HepG2 (cell line): ENCODE measurements at regions not wholly inside any gene's neighbourhood (a gene's known extent, or its start where the extent isn't known, plus 50 kb on each side); places are given as distances from the start of the nearest gene placed in this dataset.

ENCODE experiments used
- ATAC-seq: fragments of 200-7000 bp; cut with Tn5 transposase; 3 replicates; pipeline ENCODE4 v1.9.1; 2020; ENCODE audit warnings: mild to moderate bottlenecking, moderate library complexity
- BruUV-seq: library from RNA; stranded (reverse); fragments of 400-500 nt; replicated peaks from 2 replicates; lab custom pipeline; 2021; lab: Mats Ljungman, UMichigan
- CTCF ChIA-PET: fragments of 300-600 bp; formaldehyde crosslinking; extraction: SDS; loops from one replicate; lab custom pipeline; 2021; ENCODE audit warnings: low total read pairs, inconsistent platforms, low intra/inter-chr PET ratio; lab: Yijun Ruan, JAX
- POLR2A ChIA-PET: fragments of 350-600 bp; sonication (Branson Sonifier 250); formaldehyde crosslinking; loops from one replicate; lab custom pipeline; 2020; ENCODE audit warnings: antibody characterized with exemption, inconsistent platforms; lab: Yijun Ruan, JAX
- DNase-seq: peaks from one replicate; pipeline ENCODE4 v3.0.0-alpha.2; 2015; ENCODE audit warnings: low spot score
- FAIRE-seq: peaks from 3 replicates; lab custom pipeline; 2011; peaks lifted over from hg19 to GRCh38; lab: Jason Lieb, UNC
- H2AFZ ChIP-seq: one replicate; pipeline ENCODE4 v1.6.1; 2011; ENCODE audit warnings: low read length, inconsistent platforms
- H3K27ac ChIP-seq: fragments of 300-600 bp; 3 replicates; pipeline ENCODE4 v1.8.0; 2011; ENCODE audit warnings: mixed run types, mild to moderate bottlenecking, mixed read lengths, low read length, inconsistent platforms; ENCODE audit not compliant: insufficient read depth; ENCODE audit errors: extremely low read length
- H3K27me3 ChIP-seq, 2 experiments: fragments of 200-600 bp in 1 of 2; 2 replicates in 1 of 2; 3 replicates in 1 of 2; pipeline versions ENCODE4 v1.6.0 to v1.8.0; 2011; ENCODE audit warnings: low read length in 2 of 2, mild to moderate bottlenecking in 2 of 2, moderate library complexity in 2 of 2, inconsistent platforms in 1 of 2; ENCODE audit not compliant: insufficient read depth in 2 of 2, control insufficient read depth in 1 of 2
- H3K36me3 ChIP-seq, 2 experiments: fragments of 200-600 bp in 1 of 2; replicated peaks in 1 of 2; 2 replicates in 1 of 2; 3 replicates in 1 of 2; pipeline versions ENCODE4 v1.5.1 to v1.8.0; 2011; ENCODE audit warnings: low read length in 2 of 2, inconsistent platforms in 1 of 2; ENCODE audit not compliant: insufficient read depth in 2 of 2, control insufficient read depth in 1 of 2
- H3K4me1 ChIP-seq: 2 replicates; pipeline ENCODE4 v1.5.1; 2012; ENCODE audit warnings: low read length, inconsistent platforms; ENCODE audit not compliant: insufficient read depth
- H3K4me2 ChIP-seq: 2 replicates; pipeline ENCODE4 v1.6.0; 2011; ENCODE audit warnings: low read depth, low read length, inconsistent platforms
- H3K4me3 ChIP-seq, 3 experiments: fragments of 200-600 bp in 1 of 3; sonication (generic), shearing (Covaris generic) in 1 of 3; replicated peaks in 1 of 3; 2 replicates each; pipeline ENCODE4 v1.5.1; 2011 to 2016; ENCODE audit warnings: low read length in 3 of 3, inconsistent platforms in 2 of 3, low read depth in 2 of 3, mild to moderate bottlenecking in 2 of 3, control low read depth in 1 of 3, mixed read lengths in 1 of 3; ENCODE audit not compliant: insufficient read depth in 1 of 3
- H3K79me2 ChIP-seq: one replicate; pipeline ENCODE4 v1.6.1; 2011; ENCODE audit warnings: low read length, inconsistent platforms; ENCODE audit not compliant: insufficient read depth
- H3K9ac ChIP-seq: 2 replicates; pipeline ENCODE4 v1.6.0; 2011; ENCODE audit warnings: mild to moderate bottlenecking, low read depth, low read length, inconsistent platforms; ENCODE audit not compliant: insufficient read depth
- H3K9me3 ChIP-seq: 2 replicates; pipeline ENCODE4 v1.5.1; 2012; ENCODE audit warnings: mild to moderate bottlenecking, low read length
- H4K20me1 ChIP-seq: 2 replicates; pipeline ENCODE4 v1.6.0; 2011; ENCODE audit warnings: inconsistent platforms, mild to moderate bottlenecking, low read length, moderate library complexity; ENCODE audit not compliant: insufficient read depth
- HIVEP1 ChIP-seq: sonication (generic); formaldehyde crosslinking; IDR thresholded peaks from 2 replicates; pipeline ENCODE4 v1.4.0; 2020; ENCODE audit warnings: mild to moderate bottlenecking, missing genetic modification reagents
- NR1H2 ChIP-seq: sonication (generic); formaldehyde crosslinking; IDR thresholded peaks from 2 replicates; pipeline ENCODE4 v1.8.1; 2022; ENCODE audit warnings: low read depth, missing genetic modification reagents, borderline replicate concordance
- PHF21A ChIP-seq: sonication (generic); formaldehyde crosslinking; IDR thresholded peaks from 2 replicates; pipeline ENCODE4 v1.5.0; 2020; ENCODE audit warnings: mild to moderate bottlenecking, missing genetic modification reagents
- ZNF33A ChIP-seq: sonication (generic); formaldehyde crosslinking; IDR thresholded peaks from 2 replicates; pipeline ENCODE4 v1.5.1; 2020; ENCODE audit warnings: missing genetic modification reagents, mild to moderate bottlenecking, moderate library complexity, borderline replicate concordance
- ZNF7 ChIP-seq: IDR thresholded peaks from 2 replicates; pipeline ENCODE4 v1.6.1; 2016; ENCODE audit warnings: missing biosample characterization, missing genetic modification reagents
- ZNF781 ChIP-seq: sonication (generic); formaldehyde crosslinking; IDR thresholded peaks from 2 replicates; pipeline ENCODE4 v1.5.1; 2020; ENCODE audit warnings: borderline replicate concordance, mild to moderate bottlenecking, missing genetic modification reagents; ENCODE audit errors: not compliant biosample characterization
- ZNF816 ChIP-seq: sonication (generic); formaldehyde crosslinking; IDR thresholded peaks from 2 replicates; pipeline ENCODE4 v1.8.0; 2022; ENCODE audit warnings: missing genetic modification reagents, mild to moderate bottlenecking, borderline replicate concordance
- WGBS: methylation state at CpG from one replicate; pipeline ENCODE4 v1.1.6; 2017; ENCODE audit warnings: low lambda C conversion rate; 5-methylcytosine and 5-hydroxymethylcytosine counted together
- in situ Hi-C: cut with HindIII; loops from 2 replicates; pipeline ENCODE4 v1.10.0; 2017; ENCODE audit warnings: low pct_unique_long_range_greater_than_20kb; ENCODE audit not compliant: extremely low pct_ligation_motif_present
- intact Hi-C: fragments of 100-400 bp; cut with micrococcal nuclease; formaldehyde crosslinking; loops from one replicate; pipeline ENCODE4 v1.10.0; 2022; ENCODE audit not compliant: unreplicated experiment
- TF ChIP-seq, protein P1 (sequence below): sonication (generic); formaldehyde crosslinking; IDR thresholded peaks from 2 replicates; pipeline ENCODE4 v1.5.1; 2020; ENCODE audit warnings: mild to moderate bottlenecking, missing genetic modification reagents, moderate library complexity
- TF ChIP-seq, protein P2 (sequence below): sonication (generic); formaldehyde crosslinking; IDR thresholded peaks from 2 replicates; pipeline ENCODE4 v1.4.0; 2020; ENCODE audit warnings: missing genetic modification reagents
- TF ChIP-seq, protein P3 (sequence below): sonication (generic); formaldehyde crosslinking; IDR thresholded peaks from 2 replicates; pipeline ENCODE4 v1.8.0; 2022; ENCODE audit warnings: mild to moderate bottlenecking, missing genetic modification reagents, moderate library complexity

DNA sequence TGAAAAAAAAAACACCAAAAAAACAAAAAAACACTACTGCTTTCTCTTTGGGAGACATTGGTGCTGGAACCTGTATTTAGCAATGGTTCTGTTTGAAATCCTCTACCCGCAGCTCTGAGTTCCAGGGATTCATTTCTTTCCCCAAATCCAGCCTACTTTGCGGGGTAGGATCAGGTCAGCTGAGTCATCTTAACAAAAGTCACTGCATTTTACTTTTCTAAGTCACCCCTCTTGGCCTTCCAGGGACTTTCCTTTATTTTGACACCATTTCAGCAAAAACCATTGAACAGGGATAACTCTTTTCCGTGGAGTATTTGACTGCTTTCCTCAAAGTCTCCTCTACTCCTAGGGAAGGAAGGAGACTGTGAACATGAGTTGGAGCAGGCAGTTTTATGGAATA is 837.6 kb downstream of the MAFB start:
- CTCF ChIA-PET: no interaction called here
- DNase-seq (no peak), ATAC-seq (no peak), FAIRE-seq (no peak)
- Histone ChIP-seq H3K4me3 (no peak overlapping the region), H3K27ac (no peak overlapping the region), H3K4me2 (no peak overlapping the region), H3K36me3 (no peaks in the 10 kb centered on the region), H3K9me3 (peaks cover 99% of the 10 kb centered on the region), H3K4me1 (no peaks in the 10 kb centered on the region), H4K20me1 (no peaks in the 10 kb centered on the region), H3K9ac (no peak overlapping the region), H2AFZ (no peak overlapping the region), H3K79me2 (no peaks in the 10 kb centered on the region), H3K27me3 (no peaks in the 10 kb centered on the region)
- 5% methylated on average over 3 of the region's 3 CpGs for WGBS
- POLR2A ChIA-PET: no interaction called here
- TF ChIP-seq ZNF7 (CRISPR knock-in tag) (no peak), ZNF33A (no peak), HIVEP1 (no peak), PHF21A (CRISPR knock-in tag) (no peak)
- no TSS peak for BruUV-seq
- in situ Hi-C loops: no loop called here
- intact Hi-C loops: no loop called here

DNA sequence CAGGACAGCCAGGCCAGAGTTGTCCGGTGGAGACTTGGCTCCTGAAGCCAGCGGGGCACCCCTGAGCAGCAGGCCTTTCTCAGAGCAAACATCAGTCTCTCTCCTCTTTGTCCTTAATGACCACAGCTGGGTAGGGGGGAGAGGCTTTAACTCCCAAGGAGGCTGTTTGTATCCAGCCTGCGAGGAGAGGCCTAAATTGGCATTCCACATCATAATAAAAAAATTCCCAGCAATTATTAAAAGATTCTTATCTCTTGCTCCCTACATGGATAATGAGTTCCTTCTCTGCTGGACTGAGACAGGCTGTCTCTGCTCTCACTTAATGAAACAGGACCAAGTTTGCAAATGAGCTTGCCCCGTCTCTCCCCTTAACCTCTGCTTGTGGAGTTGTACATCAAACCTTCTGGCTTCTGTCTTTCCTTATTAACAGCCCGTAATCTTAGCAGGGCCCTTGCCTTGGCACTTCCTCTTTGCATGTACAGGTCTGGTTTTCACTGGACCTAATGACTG is 838.2 kb downstream of the MAFB start:
- no TSS peak for BruUV-seq
- Histone ChIP-seq H3K4me3 (no peak overlapping the region), H4K20me1 (no peaks in the 10 kb centered on the region), H3K27me3 (no peaks in the 10 kb centered on the region), H3K9ac (no peak overlapping the region), H3K79me2 (no peaks in the 10 kb centered on the region), H3K9me3 (peaks cover 99% of the 10 kb centered on the region), H2AFZ (no peak overlapping the region), H3K27ac (no peak overlapping the region), H3K36me3 (no peaks in the 10 kb centered on the region), H3K4me1 (no peaks in the 10 kb centered on the region), H3K4me2 (no peak overlapping the region)
- whole genome bisulfite sequencing: 4% methylated on average over 5 of the region's 5 CpGs
- in situ Hi-C loops (no loop called here), intact Hi-C loops (no loop called here)
- ChIA-PET CTCF (no interaction called here), POLR2A (no interaction called here)
- FAIRE-seq: no peak
- no peak for DNase-seq
- ATAC-seq: no peak
- TF ChIP-seq NR1H2 (CRISPR knock-in tag) (no peak), ZNF781 (CRISPR knock-in tag) (no peak), ZNF816 (no peak)
- TF ChIP-seq, protein P1, sequence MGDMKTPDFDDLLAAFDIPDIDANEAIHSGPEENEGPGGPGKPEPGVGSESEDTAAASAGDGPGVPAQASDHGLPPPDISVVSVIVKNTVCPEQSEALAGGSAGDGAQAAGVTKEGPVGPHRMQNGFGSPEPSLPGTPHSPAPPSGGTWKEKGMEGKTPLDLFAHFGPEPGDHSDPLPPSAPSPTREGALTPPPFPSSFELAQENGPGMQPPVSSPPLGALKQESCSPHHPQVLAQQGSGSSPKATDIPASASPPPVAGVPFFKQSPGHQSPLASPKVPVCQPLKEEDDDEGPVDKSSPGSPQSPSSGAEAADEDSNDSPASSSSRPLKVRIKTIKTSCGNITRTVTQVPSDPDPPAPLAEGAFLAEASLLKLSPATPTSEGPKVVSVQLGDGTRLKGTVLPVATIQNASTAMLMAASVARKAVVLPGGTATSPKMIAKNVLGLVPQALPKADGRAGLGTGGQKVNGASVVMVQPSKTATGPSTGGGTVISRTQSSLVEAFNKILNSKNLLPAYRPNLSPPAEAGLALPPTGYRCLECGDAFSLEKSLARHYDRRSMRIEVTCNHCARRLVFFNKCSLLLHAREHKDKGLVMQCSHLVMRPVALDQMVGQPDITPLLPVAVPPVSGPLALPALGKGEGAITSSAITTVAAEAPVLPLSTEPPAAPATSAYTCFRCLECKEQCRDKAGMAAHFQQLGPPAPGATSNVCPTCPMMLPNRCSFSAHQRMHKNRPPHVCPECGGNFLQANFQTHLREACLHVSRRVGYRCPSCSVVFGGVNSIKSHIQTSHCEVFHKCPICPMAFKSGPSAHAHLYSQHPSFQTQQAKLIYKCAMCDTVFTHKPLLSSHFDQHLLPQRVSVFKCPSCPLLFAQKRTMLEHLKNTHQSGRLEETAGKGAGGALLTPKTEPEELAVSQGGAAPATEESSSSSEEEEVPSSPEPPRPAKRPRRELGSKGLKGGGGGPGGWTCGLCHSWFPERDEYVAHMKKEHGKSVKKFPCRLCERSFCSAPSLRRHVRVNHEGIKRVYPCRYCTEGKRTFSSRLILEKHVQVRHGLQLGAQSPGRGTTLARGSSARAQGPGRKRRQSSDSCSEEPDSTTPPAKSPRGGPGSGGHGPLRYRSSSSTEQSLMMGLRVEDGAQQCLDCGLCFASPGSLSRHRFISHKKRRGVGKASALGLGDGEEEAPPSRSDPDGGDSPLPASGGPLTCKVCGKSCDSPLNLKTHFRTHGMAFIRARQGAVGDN (CRISPR knock-in tag): no peak
- TF ChIP-seq, protein P2, sequence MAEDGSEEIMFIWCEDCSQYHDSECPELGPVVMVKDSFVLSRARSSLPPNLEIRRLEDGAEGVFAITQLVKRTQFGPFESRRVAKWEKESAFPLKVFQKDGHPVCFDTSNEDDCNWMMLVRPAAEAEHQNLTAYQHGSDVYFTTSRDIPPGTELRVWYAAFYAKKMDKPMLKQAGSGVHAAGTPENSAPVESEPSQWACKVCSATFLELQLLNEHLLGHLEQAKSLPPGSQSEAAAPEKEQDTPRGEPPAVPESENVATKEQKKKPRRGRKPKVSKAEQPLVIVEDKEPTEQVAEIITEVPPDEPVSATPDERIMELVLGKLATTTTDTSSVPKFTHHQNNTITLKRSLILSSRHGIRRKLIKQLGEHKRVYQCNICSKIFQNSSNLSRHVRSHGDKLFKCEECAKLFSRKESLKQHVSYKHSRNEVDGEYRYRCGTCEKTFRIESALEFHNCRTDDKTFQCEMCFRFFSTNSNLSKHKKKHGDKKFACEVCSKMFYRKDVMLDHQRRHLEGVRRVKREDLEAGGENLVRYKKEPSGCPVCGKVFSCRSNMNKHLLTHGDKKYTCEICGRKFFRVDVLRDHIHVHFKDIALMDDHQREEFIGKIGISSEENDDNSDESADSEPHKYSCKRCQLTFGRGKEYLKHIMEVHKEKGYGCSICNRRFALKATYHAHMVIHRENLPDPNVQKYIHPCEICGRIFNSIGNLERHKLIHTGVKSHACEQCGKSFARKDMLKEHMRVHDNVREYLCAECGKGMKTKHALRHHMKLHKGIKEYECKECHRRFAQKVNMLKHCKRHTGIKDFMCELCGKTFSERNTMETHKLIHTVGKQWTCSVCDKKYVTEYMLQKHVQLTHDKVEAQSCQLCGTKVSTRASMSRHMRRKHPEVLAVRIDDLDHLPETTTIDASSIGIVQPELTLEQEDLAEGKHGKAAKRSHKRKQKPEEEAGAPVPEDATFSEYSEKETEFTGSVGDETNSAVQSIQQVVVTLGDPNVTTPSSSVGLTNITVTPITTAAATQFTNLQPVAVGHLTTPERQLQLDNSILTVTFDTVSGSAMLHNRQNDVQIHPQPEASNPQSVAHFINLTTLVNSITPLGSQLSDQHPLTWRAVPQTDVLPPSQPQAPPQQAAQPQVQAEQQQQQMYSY: no peak
- TF ChIP-seq, protein P3, sequence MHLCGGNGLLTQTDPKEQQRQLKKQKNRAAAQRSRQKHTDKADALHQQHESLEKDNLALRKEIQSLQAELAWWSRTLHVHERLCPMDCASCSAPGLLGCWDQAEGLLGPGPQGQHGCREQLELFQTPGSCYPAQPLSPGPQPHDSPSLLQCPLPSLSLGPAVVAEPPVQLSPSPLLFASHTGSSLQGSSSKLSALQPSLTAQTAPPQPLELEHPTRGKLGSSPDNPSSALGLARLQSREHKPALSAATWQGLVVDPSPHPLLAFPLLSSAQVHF (CRISPR knock-in tag): no peak
